IMR-90 (cell line): ENCODE measurements at regions not wholly inside any gene's neighbourhood (a gene's known extent, or its start where the extent isn't known, plus 50 kb on each side); places are given as distances from the start of the nearest gene placed in this dataset.
A peak's percentile ranks its signal among the peaks of the same experiment; 100 is the strongest.

ENCODE experiments used
- ATAC-seq: fragments of 200-7000 bp; cut with Tn5 transposase; 2 replicates; pipeline ENCODE4 v1.9.1; 2020; ENCODE audit warnings: low read depth, mild to moderate bottlenecking, moderate library complexity
- BruUV-seq: library from RNA; stranded (reverse); fragments of 400-500 nt; replicated peaks from 2 replicates; lab custom pipeline; 2021; lab: Mats Ljungman, UMichigan
- CTCF ChIA-PET: fragments of 300-600 bp; formaldehyde crosslinking; extraction: SDS; loops from one replicate; lab custom pipeline; 2021; ENCODE audit warnings: antibody characterized with exemption; lab: Yijun Ruan, JAX
- POLR2A ChIA-PET: fragments of 300-600 bp; sonication (Branson Sonifier 250); formaldehyde crosslinking; loops from one replicate; lab custom pipeline; 2022; ENCODE audit warnings: antibody characterized with exemption; ENCODE audit not compliant: unreplicated experiment; lab: Charles Lee
- DNase-seq: peaks from one replicate; pipeline ENCODE4 v3.0.0; 2013
- H2AFZ ChIP-seq: replicated peaks from 2 replicates; pipeline ENCODE3; 2013; ENCODE audit warnings: low read length, mild to moderate bottlenecking; ENCODE audit not compliant: poor library complexity
- H2AK5ac ChIP-seq: 2 replicates; pipeline ENCODE4 v1.6.1; 2013; ENCODE audit warnings: low read depth, low read length, inconsistent platforms
- H2AK9ac ChIP-seq: replicated peaks from 2 replicates; pipeline ENCODE3; 2013; ENCODE audit warnings: mild to moderate bottlenecking, low read depth, low read length, moderate library complexity; ENCODE audit not compliant: poor library complexity
- H2BK120ac ChIP-seq: 2 replicates; pipeline ENCODE4 v1.6.1; 2013; ENCODE audit warnings: low read depth, low read length, inconsistent platforms
- H2BK15ac ChIP-seq: 3 replicates; pipeline ENCODE4 v1.6.1; 2013; ENCODE audit warnings: low read depth, low read length, inconsistent platforms
- H2BK20ac ChIP-seq: 2 replicates; pipeline ENCODE4 v1.6.1; 2013; ENCODE audit warnings: low read depth, mild to moderate bottlenecking, inconsistent platforms, low read length, moderate library complexity
- H2BK5ac ChIP-seq: 2 replicates; pipeline ENCODE4 v1.6.1; 2013; ENCODE audit warnings: mild to moderate bottlenecking, low read depth, low read length, inconsistent platforms; ENCODE audit not compliant: poor library complexity, severe bottlenecking
- H3K14ac ChIP-seq: replicated peaks from 2 replicates; pipeline ENCODE4 v1.6.1; 2013; ENCODE audit warnings: low read depth, low read length, inconsistent platforms
- H3K18ac ChIP-seq: 2 replicates; pipeline ENCODE4 v1.6.1; 2013; ENCODE audit warnings: low read depth, low read length, control low read depth
- H3K23ac ChIP-seq: 2 replicates; pipeline ENCODE4 v1.6.1; 2013; ENCODE audit warnings: low read depth, low read length, inconsistent platforms
- H3K27ac ChIP-seq: 2 replicates; pipeline ENCODE4 v1.5.1; 2013; ENCODE audit warnings: mild to moderate bottlenecking, control low read depth, low read length; ENCODE audit not compliant: insufficient read depth
- H3K27me3 ChIP-seq: 2 replicates; pipeline ENCODE4 v1.6.1; 2013; ENCODE audit warnings: low read length; ENCODE audit not compliant: control insufficient read depth, insufficient read depth
- H3K36me3 ChIP-seq: 2 replicates; pipeline ENCODE4 v1.6.1; 2013; ENCODE audit warnings: low read length, mixed read lengths; ENCODE audit not compliant: control insufficient read depth, insufficient read depth
- H3K4ac ChIP-seq: 2 replicates; pipeline ENCODE4 v1.6.1; 2013; ENCODE audit warnings: low read depth, low read length, inconsistent platforms
- H3K4me1 ChIP-seq: 2 replicates; pipeline ENCODE4 v1.6.1; 2013; ENCODE audit warnings: low read length, mixed read lengths; ENCODE audit not compliant: control insufficient read depth, insufficient read depth
- H3K4me2 ChIP-seq: 2 replicates; pipeline ENCODE4 v1.6.1; 2013; ENCODE audit warnings: low read depth, mild to moderate bottlenecking, control low read depth, low read length, moderate library complexity
- H3K4me3 ChIP-seq: 2 replicates; pipeline ENCODE4 v1.5.1; 2013; ENCODE audit warnings: low read depth, mild to moderate bottlenecking, control low read depth, low read length, moderate library complexity; ENCODE audit not compliant: insufficient read depth
- H3K56ac ChIP-seq: 2 replicates; pipeline ENCODE4 v1.6.1; 2013; ENCODE audit warnings: low read length, inconsistent platforms; ENCODE audit not compliant: insufficient read depth; ENCODE audit errors: extremely low read depth
- H3K79me1 ChIP-seq, 2 experiments: 2 replicates each; pipeline ENCODE4 v1.6.1; 2013; ENCODE audit warnings: low read length in 2 of 2, inconsistent platforms in 1 of 2, low read depth in 1 of 2
- H3K9ac ChIP-seq: 2 replicates; pipeline ENCODE4 v1.6.1; 2013; ENCODE audit warnings: low read depth, low read length, control low read depth
- H3K9me1 ChIP-seq: 2 replicates; pipeline ENCODE4 v1.6.1; 2013; ENCODE audit warnings: low read length, inconsistent platforms; ENCODE audit not compliant: insufficient read depth
- H3K9me3 ChIP-seq: 2 replicates; pipeline ENCODE4 v1.6.1; 2013; ENCODE audit warnings: low read length; ENCODE audit not compliant: control insufficient read depth, insufficient read depth
- H4K20me1 ChIP-seq: 2 replicates; pipeline ENCODE4 v1.6.1; 2013; ENCODE audit warnings: low read length, inconsistent platforms; ENCODE audit not compliant: insufficient read depth
- H4K5ac ChIP-seq: 2 replicates; pipeline ENCODE4 v1.6.1; 2013; ENCODE audit warnings: mild to moderate bottlenecking, low read depth, low read length, control low read depth
- H4K8ac ChIP-seq, 2 experiments: 2 replicates each; pipeline ENCODE4 v1.6.1; 2013; ENCODE audit warnings: low read depth in 2 of 2, low read length in 2 of 2, control low read depth in 1 of 2, inconsistent platforms in 1 of 2
- H4K91ac ChIP-seq: 2 replicates; pipeline ENCODE4 v1.6.1; 2013; ENCODE audit warnings: low read depth, low read length, inconsistent platforms; ENCODE audit not compliant: insufficient read depth
- BHLHE40 ChIP-seq: fragments of 150-350 bp; IDR thresholded peaks from 2 replicates; pipeline ENCODE4 v1.6.1; 2016; ENCODE audit warnings: mild to moderate bottlenecking, low read depth, low read length
- CEBPB ChIP-seq: IDR thresholded peaks from 2 replicates; pipeline ENCODE4 v1.6.1; 2012; ENCODE audit warnings: low read depth, low read length, improper control_type of control experiment
- CTCF ChIP-seq: conservative IDR thresholded peaks from 2 replicates; pipeline ENCODE4 v1.5.1; 2012; ENCODE audit warnings: mild to moderate bottlenecking, low read depth, low read length, improper control_type of control experiment
- MXI1 ChIP-seq: IDR thresholded peaks from 2 replicates; pipeline ENCODE4 v1.6.1; 2012; ENCODE audit warnings: low read depth, mild to moderate bottlenecking, low read length, moderate library complexity, borderline replicate concordance
- NFE2L2 ChIP-seq: fragments of 150-350 bp; IDR thresholded peaks from 2 replicates; pipeline ENCODE4 v1.6.1; 2016; ENCODE audit warnings: low read depth, mild to moderate bottlenecking, low read length
- POLR2A ChIP-seq: IDR thresholded peaks from 2 replicates; pipeline ENCODE4 v1.6.1; 2012; ENCODE audit warnings: mild to moderate bottlenecking, low read depth, low read length
- RAD21 ChIP-seq: IDR thresholded peaks from 2 replicates; pipeline ENCODE4 v1.6.1; 2012; ENCODE audit warnings: low read length, improper control_type of control experiment
- RCOR1 ChIP-seq: IDR thresholded peaks from 2 replicates; pipeline ENCODE4 v1.6.1; 2012; ENCODE audit warnings: mild to moderate bottlenecking, low read length, improper control_type of control experiment; ENCODE audit not compliant: insufficient replicate concordance
- RFX5 ChIP-seq: IDR thresholded peaks from 2 replicates; pipeline ENCODE4 v1.8.0; 2012; ENCODE audit warnings: low read depth, mild to moderate bottlenecking, low read length, moderate library complexity
- SMC3 ChIP-seq: fragments of 150-350 bp; IDR thresholded peaks from 2 replicates; pipeline ENCODE4 v1.6.1; 2016; ENCODE audit warnings: low read depth, mild to moderate bottlenecking, antibody characterized with exemption, low read length, moderate library complexity
- WGBS, 2 experiments: methylation state at CpG; one replicate each; pipeline versions ENCODE4 v1.1.5 to v1.1.7; 2013; ENCODE audit warnings: missing lambda C conversion rate in 2 of 2; ENCODE audit not compliant: insufficient read length in 1 of 2; ENCODE audit errors: extremely low coverage in 2 of 2; 5-methylcytosine and 5-hydroxymethylcytosine counted together
- dilution Hi-C: fragments of 300-500 bp; cut with HindIII; formaldehyde crosslinking; loops from one replicate; pipeline ENCODE4 v1.14.3; 2018; ENCODE audit warnings: low sequenced_read_pairs; ENCODE audit not compliant: unreplicated experiment
- in situ Hi-C: fragments of 300-500 bp; cut with MboI; formaldehyde crosslinking; loops from 3 replicates; pipeline ENCODE4 v1.14.3; 2019; ENCODE audit warnings: low sequenced_read_pairs, inconsistent platforms, mixed read lengths
- intact Hi-C: fragments of 100-400 bp; cut with micrococcal nuclease; formaldehyde crosslinking; loops from 2 replicates; pipeline ENCODE4 v1.10.0; 2022
- TF ChIP-seq, protein P1 (sequence below): fragments of 150-350 bp; IDR thresholded peaks from 2 replicates; pipeline ENCODE4 v1.6.1; 2017; ENCODE audit warnings: mild to moderate bottlenecking, antibody characterized with exemption, low read length, low read depth

GRCh38 chr6:44655412-44656342, 268.2 kb downstream of the CDC5L start:
- no TSS peak for BruUV-seq

More at GRCh38 chr6:44655412-44656342, 268.2 kb downstream of the CDC5L start:
- H4K91ac ChIP-seq: no peak overlapping the region
- H3K14ac ChIP-seq: no peak overlapping the region
- ChIA-PET CTCF (interaction anchor here (0.6 to 1.9 kb wide), 11 partner anchors 25 to 1269 kb away, joined by 3 to 7 read pairs (median 4); no protein-coding TSS in a partner anchor), POLR2A (no interaction called here)
- no peak overlapping the region for H3K9ac ChIP-seq
- H2BK20ac ChIP-seq: peak overlapping the region; percentile 34
- peak overlapping the region; percentile 35; the same call in 2 of the 3 replicates for H2BK15ac ChIP-seq
- peak overlapping the region; percentile 68 for H2AK5ac ChIP-seq
- H3K27me3 ChIP-seq: no peaks in the 10 kb centered on the region
- peak overlapping the region; percentile 28; the same call in 1 of the 2 replicates for H2BK120ac ChIP-seq
- ATAC-seq (peak; percentile 70), DNase-seq (peak; percentile 28)
- no peaks in the 10 kb centered on the region for H3K79me1 ChIP-seq
- no peak overlapping the region for H3K27ac ChIP-seq
- no peaks in the 10 kb centered on the region for H4K20me1 ChIP-seq
- intact Hi-C loops (loop anchor here (1.0 to 5.0 kb wide), 6 partner anchors 147 to 1267 kb away; partner anchors contain the start of gene SUPT3H), in situ Hi-C loops (loop anchor here (5.0 to 25.0 kb wide), 2 partner anchors 767 to 1257 kb away; no protein-coding TSS in a partner anchor), dilution Hi-C loops (no loop called here)
- H3K9me3 ChIP-seq: no peaks in the 10 kb centered on the region
- peaks cover 6% of the 10 kb centered on the region; the same call in 1 of the 2 replicates for H3K9me1 ChIP-seq
- WGBS, 2 experiments: 18% methylated on average over 8 of the region's 26 CpGs; no CpG with 5 or more reads in 1 of the 2 experiments
- no peak overlapping the region for H2BK5ac ChIP-seq
- TF ChIP-seq SMC3 (peak; percentile 87), BHLHE40 (peak; percentile 67), RFX5 (no peak), RCOR1 (no peak), CTCF (peak; percentile 90), MXI1 (no peak), POLR2A (no peak), CEBPB (peak; percentile 84), RAD21 (peak; percentile 93), NFE2L2 (no peak)
- TF ChIP-seq, protein P1, sequence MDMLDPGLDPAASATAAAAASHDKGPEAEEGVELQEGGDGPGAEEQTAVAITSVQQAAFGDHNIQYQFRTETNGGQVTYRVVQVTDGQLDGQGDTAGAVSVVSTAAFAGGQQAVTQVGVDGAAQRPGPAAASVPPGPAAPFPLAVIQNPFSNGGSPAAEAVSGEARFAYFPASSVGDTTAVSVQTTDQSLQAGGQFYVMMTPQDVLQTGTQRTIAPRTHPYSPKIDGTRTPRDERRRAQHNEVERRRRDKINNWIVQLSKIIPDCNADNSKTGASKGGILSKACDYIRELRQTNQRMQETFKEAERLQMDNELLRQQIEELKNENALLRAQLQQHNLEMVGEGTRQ: no peak
- no peak overlapping the region for H2AK9ac ChIP-seq
- H3K4me1 ChIP-seq: peaks cover 10% of the 10 kb centered on the region
- H4K5ac ChIP-seq: peak overlapping the region; percentile 32; the same call in 1 of the 2 replicates
- H3K4ac ChIP-seq: no peak overlapping the region
- 0 out of 4 replicates have a peak overlapping the region, but pooled peaks of 1 of the 2 experiments have one; percentile 48 for H4K8ac ChIP-seq
- H3K4me3 ChIP-seq: no peak overlapping the region
- H3K36me3 ChIP-seq: no peaks in the 10 kb centered on the region
- H3K56ac ChIP-seq: no peak overlapping the region
- peak overlapping the region; percentile 48 for H2AFZ ChIP-seq
- H3K23ac ChIP-seq: no peak overlapping the region
- peak overlapping the region; percentile 60 for H3K4me2 ChIP-seq
- no peak overlapping the region for H3K18ac ChIP-seq
